ENCODE measurements at regions not wholly inside any gene's neighbourhood (a gene's known extent, or its start where the extent isn't known, plus 50 kb on each side); places are given as distances from the start of the nearest gene placed in this dataset.
A peak's percentile ranks its signal among the peaks of the same experiment; 100 is the strongest.

GRCh38 chr6:126873351-126873750, 245.1 kb upstream of the RSPO3 start:
- H3K4me2 ChIP-seq (ENCODE audit: insufficient read depth, low read length): no peak overlapping the region
- H3K9me3 ChIP-seq (ENCODE audit: low read depth, low read length): no peaks in the 10 kb centered on the region
- H3K27me3 ChIP-seq (ENCODE audit: insufficient read depth, low read length): no peaks in the 10 kb centered on the region
- no peaks in the 10 kb centered on the region for H3K4me1 ChIP-seq (ENCODE audit: insufficient read depth, low read length)
- no peak overlapping the region for H3K4me3 ChIP-seq (ENCODE audit: insufficient read depth, low read length)
- TF ChIP-seq CTCF (IDR thresholded peaks at IDR 0.05; ENCODE audit: extremely low read depth, low read depth, low read length): no peak
- no peaks in the 10 kb centered on the region for H3K79me2 ChIP-seq (ENCODE audit: insufficient read depth, low read length)
- H2AFZ ChIP-seq (ENCODE audit: low read length): no peak overlapping the region
- peak; percentile 55 for DNase-seq (ENCODE audit: insufficient read length, low spot score, missing footprints)
- no peaks in the 10 kb centered on the region for H3K36me3 ChIP-seq (ENCODE audit: insufficient read depth, low read length)
- no peaks in the 10 kb centered on the region for H4K20me1 ChIP-seq (ENCODE audit: insufficient read depth, low read length)
- H3K27ac ChIP-seq (ENCODE audit: low read depth, low read length): no peak overlapping the region

- Histone ChIP-seq H2AFZ (ENCODE audit: low read length) (no peak overlapping the region), H3K36me3 (ENCODE audit: insufficient read depth, low read length) (no peaks in the 10 kb centered on the region), H3K9me3 (ENCODE audit: low read depth, low read length) (no peaks in the 10 kb centered on the region), H3K4me2 (ENCODE audit: insufficient read depth, low read length) (no peak overlapping the region), H3K27me3 (ENCODE audit: insufficient read depth, low read length) (no peaks in the 10 kb centered on the region), H4K20me1 (ENCODE audit: insufficient read depth, low read length) (no peaks in the 10 kb centered on the region), H3K4me1 (ENCODE audit: insufficient read depth, low read length) (no peaks in the 10 kb centered on the region), H3K4me3 (ENCODE audit: insufficient read depth, low read length) (no peak overlapping the region), H3K27ac (ENCODE audit: low read depth, low read length) (no peak overlapping the region), H3K79me2 (ENCODE audit: insufficient read depth, low read length) (no peaks in the 10 kb centered on the region)
- DNase-seq (ENCODE audit: insufficient read length, low spot score, missing footprints): no peak
- no peak for TF ChIP-seq CTCF (IDR thresholded peaks at IDR 0.05; ENCODE audit: extremely low read depth, low read depth, low read length)
These were observed 244.7 kb upstream of the RSPO3 start for GRCh38 chr6:126873791-126874190.

GRCh38 chr6:126876446-126876845, 242.0 kb upstream of the RSPO3 start:
- no peaks in the 10 kb centered on the region for H3K9me3 ChIP-seq (ENCODE audit: low read depth, low read length)
- H2AFZ ChIP-seq (ENCODE audit: low read length): no peak overlapping the region
- H3K4me3 ChIP-seq (ENCODE audit: insufficient read depth, low read length): no peak overlapping the region
- H4K20me1 ChIP-seq (ENCODE audit: insufficient read depth, low read length): no peaks in the 10 kb centered on the region
- H3K27me3 ChIP-seq (ENCODE audit: insufficient read depth, low read length): no peaks in the 10 kb centered on the region
- no peaks in the 10 kb centered on the region for H3K36me3 ChIP-seq (ENCODE audit: insufficient read depth, low read length)
- no peaks in the 10 kb centered on the region for H3K4me1 ChIP-seq (ENCODE audit: insufficient read depth, low read length)
- no peak overlapping the region for H3K4me2 ChIP-seq (ENCODE audit: insufficient read depth, low read length)
- TF ChIP-seq CTCF (IDR thresholded peaks at IDR 0.05; ENCODE audit: extremely low read depth, low read depth, low read length): no peak
- H3K27ac ChIP-seq (ENCODE audit: low read depth, low read length): no peak overlapping the region
- H3K79me2 ChIP-seq (ENCODE audit: insufficient read depth, low read length): no peaks in the 10 kb centered on the region
- DNase-seq (ENCODE audit: insufficient read length, low spot score, missing footprints): no peak

- Histone ChIP-seq H3K4me1 (ENCODE audit: insufficient read depth, low read length) (no peaks in the 10 kb centered on the region), H3K4me3 (ENCODE audit: insufficient read depth, low read length) (no peak overlapping the region), H3K36me3 (ENCODE audit: insufficient read depth, low read length) (no peaks in the 10 kb centered on the region), H3K4me2 (ENCODE audit: insufficient read depth, low read length) (no peak overlapping the region), H3K27ac (ENCODE audit: low read depth, low read length) (no peak overlapping the region), H4K20me1 (ENCODE audit: insufficient read depth, low read length) (no peaks in the 10 kb centered on the region), H3K27me3 (ENCODE audit: insufficient read depth, low read length) (no peaks in the 10 kb centered on the region), H3K9me3 (ENCODE audit: low read depth, low read length) (no peaks in the 10 kb centered on the region), H2AFZ (ENCODE audit: low read length) (no peak overlapping the region), H3K79me2 (ENCODE audit: insufficient read depth, low read length) (no peaks in the 10 kb centered on the region)
- no peak for TF ChIP-seq CTCF (IDR thresholded peaks at IDR 0.05; ENCODE audit: extremely low read depth, low read depth, low read length)
- DNase-seq (ENCODE audit: insufficient read length, low spot score, missing footprints): no peak
These were observed 237.5 kb upstream of the RSPO3 start for GRCh38 chr6:126880964-126881363.

Measured in osteoblast (primary cell).